GM18909 (cell line): ENCODE measurements at regions not wholly inside any gene's neighbourhood (a gene's known extent, or its start where the extent isn't known, plus 50 kb on each side); places are given as distances from the start of the nearest gene placed in this dataset.
"Not testable (repeated sequence)": the region's sequence is repeated elsewhere in the genome, so short reads cannot be mapped to it uniquely, and the experiment has no call there.

Source experiments
- ATAC-seq: cut with Tn5 transposase; IDR thresholded peaks from one replicate; pipeline ENCODE4 v1.9.1; 2021; ENCODE audit warnings: mild to moderate bottlenecking; ENCODE audit not compliant: unreplicated experiment, poor library complexity

DNA sequence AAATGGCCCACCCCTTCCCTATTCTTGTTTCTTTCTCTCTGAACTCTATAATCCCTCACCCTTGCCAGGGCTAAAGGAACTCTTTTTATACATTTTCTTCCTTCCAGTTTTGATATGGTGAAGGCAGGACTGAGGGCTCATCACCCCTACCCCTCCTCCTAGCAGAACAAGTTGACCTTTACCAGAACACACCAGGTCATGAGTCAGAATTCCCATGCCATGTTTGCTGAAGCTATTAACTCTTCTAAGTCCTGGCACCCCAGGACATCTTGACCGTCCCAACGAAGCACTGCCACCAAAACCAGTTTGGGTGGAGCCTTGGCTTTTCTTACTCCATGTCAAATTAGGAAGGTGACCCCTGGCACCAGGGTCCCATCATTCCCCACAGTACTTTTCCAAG, 57.5 kb upstream of the DYNLT3 start:
- ATAC-seq: no peak

- no peak for ATAC-seq
Observed at GRCh38 chrX:37905436-37906147, 58.2 kb upstream of the DYNLT3 start.

DNA sequence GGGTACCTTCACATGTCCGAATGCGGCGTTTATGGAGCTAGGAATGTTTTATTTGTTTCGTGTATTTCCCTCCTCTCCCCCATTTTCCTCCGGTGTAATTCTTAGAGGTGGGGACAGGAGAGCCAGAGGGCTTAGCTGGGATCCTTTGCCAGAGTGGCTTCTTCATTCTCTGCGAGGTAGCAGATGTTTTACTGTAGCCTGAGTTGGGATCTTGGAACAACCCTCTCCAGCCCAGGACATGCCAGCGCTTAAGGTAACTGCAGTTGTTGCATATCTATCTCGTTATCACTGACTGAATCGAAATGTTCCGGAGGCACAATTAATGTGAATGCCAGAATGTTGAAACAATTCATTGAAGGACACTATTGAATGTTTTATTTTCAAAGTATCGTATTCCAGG, 59.0 kb upstream of the DYNLT3 start:
- ATAC-seq: no peak

- no peak for ATAC-seq
Observed at GRCh38 chrX:37910186-37910585, 62.8 kb upstream of the DYNLT3 start.

GRCh38 chrX:37912304-37912703, 64.9 kb upstream of the DYNLT3 start:
- ATAC-seq: no peak

- no peak for ATAC-seq
Observed at GRCh38 chrX:37912777-37913176, 65.4 kb upstream of the DYNLT3 start.

GRCh38 chrX:37918168-37918567, 70.8 kb upstream of the DYNLT3 start:
- ATAC-seq: no peak

- ATAC-seq: no peak
Observed at GRCh38 chrX:37918703-37919102, 71.3 kb upstream of the DYNLT3 start.

GRCh38 chrX:37921758-37922157, 74.4 kb upstream of the DYNLT3 start:
- no peak for ATAC-seq

DNA sequence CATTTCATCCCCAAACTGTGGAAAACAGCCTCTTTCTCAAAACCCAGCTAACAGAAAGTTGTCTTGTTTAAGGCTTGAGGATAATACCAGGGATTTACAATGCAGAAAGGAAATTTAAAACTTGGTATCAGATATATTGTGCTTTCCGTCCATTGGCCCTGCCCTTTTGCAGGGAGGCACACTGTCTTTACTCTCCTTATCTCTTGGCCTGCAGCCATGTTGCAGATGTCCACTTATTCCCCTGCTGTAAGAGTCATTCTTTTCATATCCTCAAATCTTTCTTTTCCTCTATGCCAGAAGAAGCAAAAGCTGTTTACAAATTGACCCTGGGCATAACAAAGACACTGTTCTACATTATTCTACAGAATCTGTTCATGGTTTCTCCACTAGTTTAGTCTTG, 75.6 kb upstream of the DYNLT3 start:
- no peak for ATAC-seq

- ATAC-seq: not testable (repeated sequence)
Observed at GRCh38 chrX:37925761-37926160, 78.4 kb upstream of the DYNLT3 start.

DNA sequence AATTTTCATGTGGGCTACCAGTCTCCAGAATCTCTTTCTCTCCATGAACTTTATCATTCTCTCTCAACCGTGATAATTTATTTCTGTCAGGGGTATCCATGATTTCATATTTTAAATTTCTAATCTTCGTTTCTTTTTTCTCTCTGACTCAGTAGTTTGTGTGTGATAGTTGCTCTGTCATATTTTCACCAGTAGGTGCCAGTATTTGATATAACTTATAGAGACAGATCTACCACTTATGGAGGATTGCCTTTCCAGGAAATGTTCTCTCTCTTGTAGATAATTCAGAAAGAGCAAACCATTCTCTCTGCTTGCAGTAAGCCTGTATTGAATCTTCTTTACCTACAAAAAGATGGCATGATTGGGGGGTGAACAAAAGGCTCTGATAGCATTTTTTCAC, 79.3 kb upstream of the DYNLT3 start:
- ATAC-seq: peak; percentile 68

- ATAC-seq: no peak
Observed at GRCh38 chrX:37942170-37942569, 64.2 kb upstream of the SYTL5 start.

DNA sequence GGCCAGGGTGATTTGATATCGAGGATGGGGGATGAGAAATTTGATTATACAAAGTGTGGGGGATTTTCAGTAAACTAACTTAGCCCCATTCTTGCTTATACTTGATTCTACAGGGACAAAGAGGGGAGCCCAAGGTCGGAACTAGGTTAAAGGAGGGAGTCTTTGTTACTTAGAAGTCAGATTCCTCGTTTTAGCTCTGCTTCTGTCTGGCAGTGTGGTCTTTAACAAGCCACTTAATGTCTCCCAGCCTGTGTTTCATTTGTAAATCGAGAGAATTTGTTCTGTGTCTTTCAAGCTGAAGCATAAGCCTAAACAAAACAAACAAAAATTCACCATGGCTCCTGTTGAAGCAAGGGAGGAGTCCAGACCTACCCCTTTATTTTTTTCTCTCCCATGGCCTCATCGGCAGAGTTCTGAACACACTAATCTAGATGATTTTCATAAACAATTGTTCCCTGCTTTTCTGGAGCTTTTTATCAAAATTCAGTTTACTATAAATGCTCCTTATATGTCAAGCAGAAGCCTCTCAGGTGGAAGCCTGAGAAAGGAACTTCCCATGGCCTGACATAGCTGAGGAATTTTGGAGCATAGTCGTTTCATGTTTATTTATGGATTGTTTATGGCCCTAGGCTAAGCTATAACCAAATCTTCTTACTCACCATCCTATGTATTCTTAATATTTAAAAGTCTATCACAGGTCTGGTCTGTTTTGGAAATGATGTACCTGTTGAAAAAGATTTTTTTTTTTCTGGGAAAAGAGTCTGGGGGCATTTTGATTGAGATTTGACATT, 62.6 kb upstream of the SYTL5 start:
- ATAC-seq: no peak

- ATAC-seq: no peak
Observed at GRCh38 chrX:37946197-37946596, 60.2 kb upstream of the SYTL5 start.

DNA sequence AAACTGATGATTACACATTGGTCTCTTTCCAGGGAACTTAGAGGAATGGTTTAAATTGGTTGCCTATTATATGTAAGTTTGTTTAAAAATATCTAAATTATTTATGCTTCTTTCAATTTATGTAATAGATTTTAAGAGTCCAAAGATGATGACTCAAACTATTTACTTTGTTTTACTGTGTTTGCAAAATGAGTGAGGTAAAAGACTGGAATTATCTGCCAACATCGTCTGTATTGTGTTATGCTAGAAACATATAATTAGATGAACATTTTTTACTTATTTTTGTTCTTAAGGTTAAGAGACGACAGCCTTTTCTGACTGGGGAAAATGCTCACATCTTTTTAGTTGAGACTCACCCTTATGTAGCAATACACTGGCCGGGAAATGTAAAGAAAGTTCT, 51.1 kb upstream of the SYTL5 start:
- no peak for ATAC-seq

- ATAC-seq: no peak
Observed at GRCh38 chrX:37956223-37956622, 50.1 kb upstream of the SYTL5 start.
